HEK293T (cell line): ENCODE measurements at regions not wholly inside any gene's neighbourhood (a gene's known extent, or its start where the extent isn't known, plus 50 kb on each side); places are given as distances from the start of the nearest gene placed in this dataset.

Source experiments
- ARNT ChIP-seq: fragments of 450-650 bp; IDR thresholded peaks from 2 replicates; pipeline ENCODE4 v1.6.1; 2017; ENCODE audit warnings: mild to moderate bottlenecking
- PKNOX1 ChIP-seq: fragments of 450-650 bp; IDR thresholded peaks from 2 replicates; pipeline ENCODE4 v1.6.1; 2016
- SP1 ChIP-seq: fragments of 450-650 bp; IDR thresholded peaks from 2 replicates; pipeline ENCODE4 v1.6.1; 2017
- TARDBP ChIP-seq: fragments of 450-650 bp; IDR thresholded peaks from 2 replicates; pipeline ENCODE4 v1.6.1; 2016

- TF ChIP-seq PKNOX1 (no peak), TARDBP (no peak), ARNT (no peak), SP1 (no peak)
Observed at GRCh38 chr11:122176651-122177050, 60.6 kb upstream of the BLID start.
